Heart right ventricle (tissue), 16 donors: ENCODE measurements at regions not wholly inside any gene's neighbourhood (a gene's known extent, or its start where the extent isn't known, plus 50 kb on each side); places are given as distances from the start of the nearest gene placed in this dataset.

Experiments
- ATAC-seq, 8 donors: fragments of 200-7000 bp; cut with Tn5 transposase; one replicate each; pipeline ENCODE4 v1.9.1; 2020; ENCODE audit warnings: mild to moderate bottlenecking in 8 of 8, moderate library complexity in 8 of 8, moderate number of reproducible peaks in 1 of 8
- DNase-seq, 2 donors: peaks; one replicate each; pipeline ENCODE4 v3.0.0-alpha.2; 2020
- H3K27ac ChIP-seq, 10 donors: fragments of 200-600 bp; sonication (generic) in 2 of 10; one replicate each; pipeline versions ENCODE4 v1.5.0 to v1.8.0; 2020 to 2022; ENCODE audit warnings: mild to moderate bottlenecking in 3 of 10
- H3K27me3 ChIP-seq, 7 donors: fragments of 200-600 bp; one replicate each; pipeline ENCODE4 v1.8.0; 2021 to 2022; ENCODE audit warnings: mild to moderate bottlenecking in 2 of 7
- H3K36me3 ChIP-seq, 9 donors: fragments of 200-600 bp; sonication (generic) in 1 of 9; one replicate each; pipeline versions ENCODE4 v1.5.0 to v1.8.0; 2020 to 2022; ENCODE audit warnings: mild to moderate bottlenecking in 2 of 9
- H3K4me1 ChIP-seq, 9 donors: fragments of 200-600 bp; sonication (generic) in 1 of 9; one replicate each; pipeline versions ENCODE4 v1.5.0 to v1.8.0; 2020 to 2022; ENCODE audit warnings: mild to moderate bottlenecking in 4 of 9
- H3K4me3 ChIP-seq, 10 donors: fragments of 200-600 bp; sonication (generic) in 2 of 10; one replicate each; pipeline versions ENCODE4 v1.5.0 to v1.8.0; 2020 to 2022; ENCODE audit warnings: mild to moderate bottlenecking in 7 of 10, moderate library complexity in 2 of 10
- H3K9me3 ChIP-seq, 11 donors: fragments of 200-600 bp in 10 of 11; sonication (generic) in 2 of 11; one replicate each; pipeline versions ENCODE4 v1.5.0 to v1.8.0; 2013 to 2022; ENCODE audit warnings: mild to moderate bottlenecking in 2 of 11, control low read depth in 1 of 11, moderate library complexity in 1 of 11
- CTCF ChIP-seq, 9 donors: fragments of 200-600 bp; sonication (generic) in 2 of 9; IDR thresholded peaks; one replicate each; pipeline versions ENCODE4 v1.5.0 to v1.8.0; 2021 to 2022; ENCODE audit warnings: antibody characterized with exemption in 9 of 9, mild to moderate bottlenecking in 5 of 9, moderate library complexity in 1 of 9
- WGBS, 2 donors: extraction: QIAGEN DNeasy Blood & Tissue Kit; methylation state at CpG; one replicate each; pipeline ENCODE4 v1.1.7; 2013; ENCODE audit warnings: inconsistent platforms in 1 of 2; 5-methylcytosine and 5-hydroxymethylcytosine counted together
- intact Hi-C, 10 donors: fragments of 100-400 bp; cut with DNase I; formaldehyde crosslinking; loops; one replicate each; pipeline versions ENCODE4 v1.11.1 to v1.14.2; 2022
- donor health status: Arrhythmogenic right ventricular cardiomyopathy.
- donor health status: ischemic (EF 13 %, LVEDD 7.1; RV severe dilation, severe dysfunction).
- donor health status: healthy with polysubstance abuse.
- donor health status: DM: no; HTN: yes; CAD: no.
- donor health status: DM: no; HTN: no; CAD: no.
- donor health status: ischemic (EF 25% LVEDD 6.9; RV normal size, moderate dysfunction).
- donor health status: ischemic (EF 25% LVEDD 5.7; RV mildly dilated, moderate dysfunction).
- donor health status: healthy.
- donor health status: DM: yes; HTN: yes; CAD: no.
- donor health status: Ischemic cardiomyopathy.
- donor health status: ischemic (EF 35%, LVEDD 5.7; RV mildly dilated, moderate dysfunction).
- donor health status: nonischemic (EF 11% LVEDD 7.7; RV severe dilation, severe dysfunction).
- donor health status: DM: yes; HTN: yes; CAD: no.
- donor health status: PGD.
- donor health status: ischemic (EF 29% LVEDD 5.4; RV normal size, mild dysfunction).
- donor health status: nonischemic (EF 23%, LVEDD 6.1; RV moderate dilation, normal function).

- DNase-seq = no peak
- no peak overlapping the region for H3K4me3 ChIP-seq
- 87 to 95% methylated on average over 1 of the region's 1 CpG for WGBS, 2 donors
- H3K27ac ChIP-seq = no peak overlapping the region
- no peaks in the 10 kb centered on the region for H3K9me3 ChIP-seq
- H3K27me3 ChIP-seq = no peaks in the 10 kb centered on the region
- no peaks in the 10 kb centered on the region for H3K36me3 ChIP-seq
- intact Hi-C loops = no loop called here
- TF ChIP-seq CTCF (IDR thresholded peaks at IDR 0.05) = no peak
- ATAC-seq = no peak
- peaks cover 0 to 13% (median 0%) of the 10 kb centered on the region in 9 donors for H3K4me1 ChIP-seq
Observed at GRCh38 chr12:91767237-91767636, 378.4 kb downstream of the BTG1 start.

GRCh38 chr12:91766454-91766853 is 379.2 kb downstream of the BTG1 start:
- no peak for DNase-seq
- Histone ChIP-seq H3K27me3 (no peaks in the 10 kb centered on the region), H3K9me3 (peaks cover 0 to 1% (median 0%) of the 10 kb centered on the region in 11 donors), H3K4me1 (peaks cover 0 to 13% (median 0%) of the 10 kb centered on the region in 9 donors), H3K36me3 (no peaks in the 10 kb centered on the region), H3K4me3 (no peak overlapping the region), H3K27ac (no peak overlapping the region)
- TF ChIP-seq CTCF (IDR thresholded peaks at IDR 0.05) = no peak
- WGBS, 2 donors = 80 to 86% methylated on average over 1 of the region's 1 CpG
- intact Hi-C loops = no loop called here
- ATAC-seq = no peak

- no peaks in the 10 kb centered on the region for H3K36me3 ChIP-seq
- no peak overlapping the region for H3K27ac ChIP-seq
- peaks cover 0 to 13% (median 0%) of the 10 kb centered on the region in 9 donors for H3K4me1 ChIP-seq
- DNase-seq = no peak
- no peak overlapping the region for H3K4me3 ChIP-seq
- H3K9me3 ChIP-seq = peaks cover 0 to 23% (median 0%) of the 10 kb centered on the region in 11 donors
- peak in 1 of 8 donors; percentile 51 for ATAC-seq
- H3K27me3 ChIP-seq = no peaks in the 10 kb centered on the region
- 37 to 42% methylated on average over 5 of the region's 5 CpGs for whole genome bisulfite sequencing, 2 donors
- intact Hi-C loops = no loop called here
- TF ChIP-seq CTCF (IDR thresholded peaks at IDR 0.05) = no peak
Observed at GRCh38 chr12:91763654-91764370, 381.8 kb downstream of the BTG1 start.

- intact Hi-C loops = no loop called here
- WGBS, 2 donors = 95 to 98% methylated on average over 3 of the region's 3 CpGs
- no peak for ATAC-seq
- Histone ChIP-seq H3K36me3 (no peaks in the 10 kb centered on the region), H3K4me1 (no peaks in the 10 kb centered on the region), H3K27ac (no peak overlapping the region), H3K27me3 (no peaks in the 10 kb centered on the region), H3K4me3 (no peak overlapping the region), H3K9me3 (peaks cover 0 to 32% (median 13%) of the 10 kb centered on the region in 11 donors)
- TF ChIP-seq CTCF (IDR thresholded peaks at IDR 0.05) = no peak
- DNase-seq = no peak
Observed at GRCh38 chr12:91753649-91754048, 392.0 kb downstream of the BTG1 start.
